HepG2 (cell line): ENCODE measurements at regions not wholly inside any gene's neighbourhood (a gene's known extent, or its start where the extent isn't known, plus 50 kb on each side); places are given as distances from the start of the nearest gene placed in this dataset.

ENCODE experiments used
- ARID4A ChIP-seq: sonication (generic); formaldehyde crosslinking; IDR thresholded peaks from 2 replicates; pipeline ENCODE4 v1.5.0; 2020; ENCODE audit warnings: mild to moderate bottlenecking, missing genetic modification reagents, borderline replicate concordance
- CEBPG ChIP-seq: IDR thresholded peaks from 2 replicates; pipeline ENCODE4 v1.6.1; 2016
- EP300 ChIP-seq, 3 experiments: sonication (generic) in 1 of 3; formaldehyde crosslinking in 1 of 3; IDR thresholded peaks; 2 replicates each; pipeline versions ENCODE4 v1.5.1 to v1.6.1; 2011 to 2020; ENCODE audit warnings: low read depth in 2 of 3, low read length in 2 of 3, borderline replicate concordance in 1 of 3, improper control_type of control experiment in 1 of 3, mild to moderate bottlenecking in 1 of 3, missing genetic modification reagents in 1 of 3, moderate library complexity in 1 of 3
- FOXA1 ChIP-seq, 2 experiments: fragments of 450-650 bp in 1 of 2; sonication (generic) in 1 of 2; formaldehyde crosslinking in 1 of 2; IDR thresholded peaks; 2 replicates each; pipeline versions ENCODE4 v1.4.0 to v1.6.1; 2016 to 2020; ENCODE audit warnings: missing genetic modification reagents in 1 of 2
- FOXO4 ChIP-seq: sonication (generic); formaldehyde crosslinking; conservative IDR thresholded peaks from 2 replicates; pipeline ENCODE4 v1.8.1; 2023; ENCODE audit warnings: missing genetic modification reagents
- HMG20A ChIP-seq: IDR thresholded peaks from 2 replicates; pipeline ENCODE4 v1.6.1; 2016; ENCODE audit warnings: borderline replicate concordance
- LBX2 ChIP-seq: sonication (generic); formaldehyde crosslinking; IDR thresholded peaks from 2 replicates; pipeline ENCODE4 v1.5.0; 2020; ENCODE audit warnings: missing genetic modification reagents, mild to moderate bottlenecking, borderline replicate concordance
- LCORL ChIP-seq, 2 experiments: fragments of 450-650 bp in 1 of 2; sonication (generic) in 1 of 2; formaldehyde crosslinking in 1 of 2; IDR thresholded peaks; 2 replicates each; pipeline versions ENCODE4 v1.5.0 to v1.6.1; 2017 to 2020; ENCODE audit warnings: antibody characterized with exemption in 1 of 2, missing genetic modification reagents in 1 of 2
- MED8 ChIP-seq: sonication (generic); formaldehyde crosslinking; IDR thresholded peaks from 2 replicates; pipeline ENCODE4 v1.8.1; 2023; ENCODE audit warnings: mild to moderate bottlenecking, missing genetic modification reagents; ENCODE audit not compliant: insufficient replicate concordance
- NR2F6 ChIP-seq, 2 experiments: IDR thresholded peaks; 2 replicates each; pipeline ENCODE4 v1.6.1; 2016; ENCODE audit warnings: antibody characterized with exemption in 1 of 2, mild to moderate bottlenecking in 1 of 2
- SAP130 ChIP-seq: IDR thresholded peaks from 2 replicates; pipeline ENCODE4 v1.6.1; 2016; ENCODE audit warnings: low read depth
- SKI ChIP-seq: fragments of 450-650 bp; IDR thresholded peaks from one replicate; pipeline ENCODE4 v1.6.1; 2018; ENCODE audit warnings: mild to moderate bottlenecking; ENCODE audit not compliant: partially characterized antibody
- SMARCE1 ChIP-seq: fragments of 450-650 bp; IDR thresholded peaks from 2 replicates; pipeline ENCODE4 v1.6.1; 2017; ENCODE audit warnings: borderline replicate concordance
- SOX5 ChIP-seq: IDR thresholded peaks from 2 replicates; pipeline ENCODE4 v1.6.1; 2016; ENCODE audit warnings: borderline replicate concordance
- ZNF3 ChIP-seq: IDR thresholded peaks from 2 replicates; pipeline ENCODE4 v1.7.0; 2017; ENCODE audit warnings: inconsistent platforms
- ZNF503 ChIP-seq: sonication (generic); formaldehyde crosslinking; IDR thresholded peaks from 2 replicates; pipeline ENCODE4 v1.4.0; 2020; ENCODE audit warnings: missing genetic modification reagents
- ZNF770 ChIP-seq: sonication (generic); formaldehyde crosslinking; IDR thresholded peaks from 2 replicates; pipeline ENCODE4 v1.5.0; 2020; ENCODE audit warnings: mild to moderate bottlenecking, missing genetic modification reagents
- ZZZ3 ChIP-seq: sonication (generic); formaldehyde crosslinking; IDR thresholded peaks from 2 replicates; pipeline ENCODE4 v1.4.0; 2020; ENCODE audit warnings: missing genetic modification reagents, mild to moderate bottlenecking, borderline replicate concordance

- peak; percentile 85 for TF ChIP-seq ZNF770 (CRISPR knock-in tag)
- peak; percentile 66; the same call in 1 of the 2 replicates for TF ChIP-seq SOX5 (CRISPR knock-in tag)
- no peak for TF ChIP-seq LCORL (IDR thresholded peaks at IDR 0.05)
- peak; percentile 81 for TF ChIP-seq LCORL (CRISPR knock-in tag; IDR thresholded peaks at IDR 0.05)
- 0 out of 2 replicates have a peak, but pooled peaks have one; percentile 22 for TF ChIP-seq ARID4A (CRISPR knock-in tag)
- peak; percentile 70; the same call in 1 of the 2 replicates for TF ChIP-seq SAP130 (CRISPR knock-in tag)
- TF ChIP-seq LBX2 (CRISPR knock-in tag): no peak
- TF ChIP-seq SMARCE1: no peak
- TF ChIP-seq ZZZ3 (CRISPR knock-in tag): no peak
- peak; percentile 29 for TF ChIP-seq SKI
- peak; percentile 46; the same call in 1 of the 2 replicates for TF ChIP-seq CEBPG (CRISPR knock-in tag)
- TF ChIP-seq FOXO4: 0 out of 2 replicates have a peak, but pooled peaks have one; percentile 67
- TF ChIP-seq ZNF3 (CRISPR knock-in tag): peak; percentile 26; the same call in 1 of the 2 replicates
- peak in 1 of 2 experiments; percentile 26; a peak in 1 of 4 replicates for TF ChIP-seq EP300 (IDR thresholded peaks at IDR 0.05; ENCODE audit: low read depth in 2 of 2, low read length in 2 of 2)
- TF ChIP-seq EP300 (CRISPR knock-in tag; IDR thresholded peaks at IDR 0.05; ENCODE audit: borderline replicate concordance): no peak; the same call in 1 of the 2 replicates
- peak; percentile 23; the same call in 1 of the 2 replicates for TF ChIP-seq HMG20A
- no peak for TF ChIP-seq MED8 (CRISPR knock-in tag)
- peak; percentile 39; the same call in 1 of the 2 replicates for TF ChIP-seq ZNF503 (CRISPR knock-in tag)
- no peak for TF ChIP-seq NR2F6 (IDR thresholded peaks at IDR 0.05)
- peak; percentile 62; the same call in 1 of the 2 replicates for TF ChIP-seq NR2F6 (CRISPR knock-in tag; IDR thresholded peaks at IDR 0.05)
- no peak for TF ChIP-seq FOXA1 (IDR thresholded peaks at IDR 0.05)
- peak; percentile 43 for TF ChIP-seq FOXA1 (CRISPR knock-in tag; IDR thresholded peaks at IDR 0.05)
Observed at GRCh38 chr7:101693498-101694091, 64.5 kb upstream of the MYL10 start (continued).
